GM18909 (cell line): ENCODE measurements at regions not wholly inside any gene's neighbourhood (a gene's known extent, or its start where the extent isn't known, plus 50 kb on each side); places are given as distances from the start of the nearest gene placed in this dataset.

Experiments used
- ATAC-seq: cut with Tn5 transposase; IDR thresholded peaks from one replicate; pipeline ENCODE4 v1.9.1; 2021; ENCODE audit warnings: mild to moderate bottlenecking; ENCODE audit not compliant: unreplicated experiment, poor library complexity

GRCh38 chr15:37550360-37551024 lies 383.9 kb upstream of the TMCO5A start:
- no peak for ATAC-seq

- ATAC-seq = no peak
These were observed 362.0 kb upstream of the TMCO5A start for GRCh38 chr15:37572401-37572800.

GRCh38 chr15:37574985-37575384 lies 359.5 kb upstream of the TMCO5A start:
- no peak for ATAC-seq

- no peak for ATAC-seq
These were observed 357.5 kb upstream of the TMCO5A start for GRCh38 chr15:37576952-37577351.

GRCh38 chr15:37581866-37582532 lies 352.4 kb upstream of the TMCO5A start:
- ATAC-seq = no peak

- ATAC-seq = no peak
These were observed 351.6 kb upstream of the TMCO5A start for GRCh38 chr15:37582852-37583251.

- ATAC-seq = no peak
These were observed 348.3 kb upstream of the TMCO5A start for GRCh38 chr15:37586011-37586583.

GRCh38 chr15:37586976-37587375 lies 347.5 kb upstream of the TMCO5A start:
- ATAC-seq = no peak

- ATAC-seq = no peak
These were observed 340.0 kb upstream of the TMCO5A start for GRCh38 chr15:37594417-37594816.

- ATAC-seq = no peak
These were observed 338.9 kb upstream of the TMCO5A start for GRCh38 chr15:37595426-37595970.

GRCh38 chr15:37599156-37599555 lies 335.3 kb upstream of the TMCO5A start:
- ATAC-seq = no peak

- ATAC-seq = no peak
These were observed 318.2 kb upstream of the TMCO5A start for GRCh38 chr15:37616215-37616614.

- ATAC-seq = no peak
These were observed 316.1 kb upstream of the TMCO5A start for GRCh38 chr15:37618353-37618752.

- no peak for ATAC-seq
These were observed 314.9 kb upstream of the TMCO5A start for GRCh38 chr15:37619358-37620042.

GRCh38 chr15:37625576-37625975 lies 308.9 kb upstream of the TMCO5A start:
- no peak for ATAC-seq

- ATAC-seq = no peak
These were observed 305.9 kb upstream of the TMCO5A start for GRCh38 chr15:37628507-37628906.

- no peak for ATAC-seq
These were observed 297.7 kb upstream of the TMCO5A start for GRCh38 chr15:37636736-37637135.

GRCh38 chr15:37638116-37638515 lies 296.3 kb upstream of the TMCO5A start:
- ATAC-seq = no peak

GRCh38 chr15:37638691-37639090 lies 295.7 kb upstream of the TMCO5A start:
- ATAC-seq = no peak

- ATAC-seq = no peak
These were observed 281.6 kb upstream of the TMCO5A start for GRCh38 chr15:37652646-37653417.
